PFSK-1 (cell line): ENCODE measurements at regions not wholly inside any gene's neighbourhood (a gene's known extent, or its start where the extent isn't known, plus 50 kb on each side); places are given as distances from the start of the nearest gene placed in this dataset.

Source experiments
- FOXP2 ChIP-seq: optimal IDR thresholded peaks from 2 replicates; pipeline ENCODE3; 2011; ENCODE audit warnings: borderline replicate concordance, control low read depth, inconsistent platforms; ENCODE audit not compliant: insufficient read depth; ENCODE audit errors: extremely low read length, extremely low read depth
- POLR2AphosphoS5 ChIP-seq: IDR thresholded peaks from 2 replicates; pipeline ENCODE4 v1.6.1; 2012; ENCODE audit warnings: low read depth, mild to moderate bottlenecking, control low read depth, low read length, moderate library complexity
- REST ChIP-seq, 2 experiments: IDR thresholded peaks; 2 replicates each; pipeline versions ENCODE4 v1.6.1 to v1.8.0; 2011 to 2012; ENCODE audit warnings: low read depth in 2 of 2, low read length in 2 of 2, control low read depth in 1 of 2, inconsistent platforms in 1 of 2, mild to moderate bottlenecking in 1 of 2, moderate library complexity in 1 of 2; ENCODE audit not compliant: insufficient read depth in 1 of 2
- SIN3A ChIP-seq: IDR thresholded peaks from 2 replicates; pipeline ENCODE4 v1.6.1; 2012; ENCODE audit warnings: mild to moderate bottlenecking, low read length, moderate library complexity, borderline replicate concordance; ENCODE audit not compliant: insufficient read depth
- TAF1 ChIP-seq: IDR thresholded peaks from 2 replicates; pipeline ENCODE4 v1.6.1; 2012; ENCODE audit warnings: low read length, control low read depth, borderline replicate concordance; ENCODE audit not compliant: insufficient read depth

GRCh38 chr3:124138148-124138547 is 146.2 kb upstream of the ROPN1 start:
- TF ChIP-seq TAF1 (no peak), SIN3A (no peak), REST (IDR thresholded peaks at IDR 0.05; ENCODE audit: insufficient read depth in 1 of 2, low read depth in 2 of 2, low read length in 2 of 2) (no peak), FOXP2 (no peak), POLR2AphosphoS5 (no peak)

GRCh38 chr3:124140746-124141145 is 148.8 kb upstream of the ROPN1 start:
- TF ChIP-seq FOXP2: no peak
- no peak for TF ChIP-seq SIN3A
- TF ChIP-seq REST (IDR thresholded peaks at IDR 0.05; ENCODE audit: insufficient read depth in 1 of 2, low read depth in 2 of 2, low read length in 2 of 2): no peak
- no peak for TF ChIP-seq POLR2AphosphoS5
- TF ChIP-seq TAF1: no peak

GRCh38 chr3:124142389-124142970 is 150.6 kb upstream of the ROPN1 start:
- no peak for TF ChIP-seq POLR2AphosphoS5
- no peak for TF ChIP-seq SIN3A
- TF ChIP-seq TAF1: no peak
- TF ChIP-seq FOXP2: no peak
- TF ChIP-seq REST (IDR thresholded peaks at IDR 0.05; ENCODE audit: insufficient read depth in 1 of 2, low read depth in 2 of 2, low read length in 2 of 2): no peak

GRCh38 chr3:124143047-124143446 is 151.1 kb upstream of the ROPN1 start:
- TF ChIP-seq SIN3A (no peak), POLR2AphosphoS5 (no peak), TAF1 (no peak)

- no peak for TF ChIP-seq REST (IDR thresholded peaks at IDR 0.05; ENCODE audit: insufficient read depth in 1 of 2, low read depth in 2 of 2, low read length in 2 of 2)
- TF ChIP-seq SIN3A: no peak
- TF ChIP-seq POLR2AphosphoS5: no peak
- no peak for TF ChIP-seq TAF1
- no peak for TF ChIP-seq FOXP2
Measured at GRCh38 chr3:124144035-124144814, 152.3 kb upstream of the ROPN1 start.
